HepG2 (cell line): ENCODE measurements at regions not wholly inside any gene's neighbourhood (a gene's known extent, or its start where the extent isn't known, plus 50 kb on each side); places are given as distances from the start of the nearest gene placed in this dataset.

Experiments
- ATAC-seq: fragments of 200-7000 bp; cut with Tn5 transposase; 3 replicates; pipeline ENCODE4 v1.9.1; 2020; ENCODE audit warnings: mild to moderate bottlenecking, moderate library complexity
- BruUV-seq: library from RNA; stranded (reverse); fragments of 400-500 nt; replicated peaks from 2 replicates; lab custom pipeline; 2021; lab: Mats Ljungman, UMichigan
- CTCF ChIA-PET: fragments of 300-600 bp; formaldehyde crosslinking; extraction: SDS; loops from one replicate; lab custom pipeline; 2021; ENCODE audit warnings: low total read pairs, inconsistent platforms, low intra/inter-chr PET ratio; lab: Yijun Ruan, JAX
- POLR2A ChIA-PET: fragments of 350-600 bp; sonication (Branson Sonifier 250); formaldehyde crosslinking; loops from one replicate; lab custom pipeline; 2020; ENCODE audit warnings: antibody characterized with exemption, inconsistent platforms; lab: Yijun Ruan, JAX
- DNase-seq: peaks from one replicate; pipeline ENCODE4 v3.0.0-alpha.2; 2015; ENCODE audit warnings: low spot score
- FAIRE-seq: peaks from 3 replicates; lab custom pipeline; 2011; peaks lifted over from hg19 to GRCh38; lab: Jason Lieb, UNC
- H2AFZ ChIP-seq: one replicate; pipeline ENCODE4 v1.6.1; 2011; ENCODE audit warnings: low read length, inconsistent platforms
- H3K27ac ChIP-seq: fragments of 300-600 bp; 3 replicates; pipeline ENCODE4 v1.8.0; 2011; ENCODE audit warnings: mixed run types, mild to moderate bottlenecking, mixed read lengths, low read length, inconsistent platforms; ENCODE audit not compliant: insufficient read depth; ENCODE audit errors: extremely low read length
- H3K27me3 ChIP-seq, 2 experiments: fragments of 200-600 bp in 1 of 2; 2 replicates in 1 of 2; 3 replicates in 1 of 2; pipeline versions ENCODE4 v1.6.0 to v1.8.0; 2011; ENCODE audit warnings: low read length in 2 of 2, mild to moderate bottlenecking in 2 of 2, moderate library complexity in 2 of 2, inconsistent platforms in 1 of 2; ENCODE audit not compliant: insufficient read depth in 2 of 2, control insufficient read depth in 1 of 2
- H3K36me3 ChIP-seq, 2 experiments: fragments of 200-600 bp in 1 of 2; replicated peaks in 1 of 2; 2 replicates in 1 of 2; 3 replicates in 1 of 2; pipeline versions ENCODE4 v1.5.1 to v1.8.0; 2011; ENCODE audit warnings: low read length in 2 of 2, inconsistent platforms in 1 of 2; ENCODE audit not compliant: insufficient read depth in 2 of 2, control insufficient read depth in 1 of 2
- H3K4me1 ChIP-seq: 2 replicates; pipeline ENCODE4 v1.5.1; 2012; ENCODE audit warnings: low read length, inconsistent platforms; ENCODE audit not compliant: insufficient read depth
- H3K4me2 ChIP-seq: 2 replicates; pipeline ENCODE4 v1.6.0; 2011; ENCODE audit warnings: low read depth, low read length, inconsistent platforms
- H3K4me3 ChIP-seq, 3 experiments: fragments of 200-600 bp in 1 of 3; sonication (generic), shearing (Covaris generic) in 1 of 3; replicated peaks in 1 of 3; 2 replicates each; pipeline ENCODE4 v1.5.1; 2011 to 2016; ENCODE audit warnings: low read length in 3 of 3, inconsistent platforms in 2 of 3, low read depth in 2 of 3, mild to moderate bottlenecking in 2 of 3, control low read depth in 1 of 3, mixed read lengths in 1 of 3; ENCODE audit not compliant: insufficient read depth in 1 of 3
- H3K79me2 ChIP-seq: one replicate; pipeline ENCODE4 v1.6.1; 2011; ENCODE audit warnings: low read length, inconsistent platforms; ENCODE audit not compliant: insufficient read depth
- H3K9ac ChIP-seq: 2 replicates; pipeline ENCODE4 v1.6.0; 2011; ENCODE audit warnings: mild to moderate bottlenecking, low read depth, low read length, inconsistent platforms; ENCODE audit not compliant: insufficient read depth
- H3K9me3 ChIP-seq: 2 replicates; pipeline ENCODE4 v1.5.1; 2012; ENCODE audit warnings: mild to moderate bottlenecking, low read length
- H4K20me1 ChIP-seq: 2 replicates; pipeline ENCODE4 v1.6.0; 2011; ENCODE audit warnings: inconsistent platforms, mild to moderate bottlenecking, low read length, moderate library complexity; ENCODE audit not compliant: insufficient read depth
- AFF4 ChIP-seq: sonication (generic); formaldehyde crosslinking; IDR thresholded peaks from 2 replicates; pipeline ENCODE4 v1.4.0; 2020; ENCODE audit warnings: missing genetic modification reagents
- GPN1 ChIP-seq: sonication (generic); formaldehyde crosslinking; IDR thresholded peaks from 2 replicates; pipeline ENCODE4 v1.5.1; 2020; ENCODE audit warnings: missing genetic modification reagents, borderline replicate concordance
- HDAC6 ChIP-seq: fragments of 200-600 bp; sonication (generic); IDR thresholded peaks from 2 replicates; pipeline ENCODE4 v1.7.0; 2017; ENCODE audit warnings: mild to moderate bottlenecking, antibody characterized with exemption, low read length, low read depth
- IKZF4 ChIP-seq: sonication (generic); formaldehyde crosslinking; IDR thresholded peaks from 2 replicates; pipeline ENCODE4 v1.5.1; 2020; ENCODE audit warnings: borderline replicate concordance, mild to moderate bottlenecking, low read depth, missing genetic modification reagents; ENCODE audit errors: not compliant biosample characterization
- LBX2 ChIP-seq: sonication (generic); formaldehyde crosslinking; IDR thresholded peaks from 2 replicates; pipeline ENCODE4 v1.5.0; 2020; ENCODE audit warnings: missing genetic modification reagents, mild to moderate bottlenecking, borderline replicate concordance
- RNF219 ChIP-seq: sonication (generic); formaldehyde crosslinking; IDR thresholded peaks from 2 replicates; pipeline ENCODE4 v1.5.0; 2020; ENCODE audit warnings: mild to moderate bottlenecking, missing genetic modification reagents
- SP1 ChIP-seq, 2 experiments: fragments of 450-650 bp in 1 of 2; sonication (generic) in 1 of 2; formaldehyde crosslinking in 1 of 2; IDR thresholded peaks; 2 replicates each; pipeline versions ENCODE4 v1.4.0 to v1.6.1; 2016 to 2020; ENCODE audit warnings: missing genetic modification reagents in 1 of 2
- SP2 ChIP-seq: sonication (generic); formaldehyde crosslinking; IDR thresholded peaks from 2 replicates; pipeline ENCODE4 v1.5.1; 2020; ENCODE audit warnings: mild to moderate bottlenecking, missing genetic modification reagents
- SRSF1 ChIP-seq: fragments of 200-400 bp; formaldehyde crosslinking; optimal IDR thresholded peaks from 2 replicates; pipeline ENCODE3; 2017; ENCODE audit warnings: mild to moderate bottlenecking, low read depth, low read length, moderate library complexity
- TEAD2 ChIP-seq: sonication (generic); formaldehyde crosslinking; IDR thresholded peaks from 2 replicates; pipeline ENCODE4 v1.9.0; 2021; ENCODE audit warnings: missing genetic modification reagents
- ZNF18 ChIP-seq: sonication (generic); formaldehyde crosslinking; IDR thresholded peaks from 2 replicates; pipeline ENCODE4 v1.8.0; 2022; ENCODE audit warnings: mild to moderate bottlenecking, missing genetic modification reagents; ENCODE audit not compliant: insufficient replicate concordance
- ZNF597 ChIP-seq: sonication (generic); formaldehyde crosslinking; IDR thresholded peaks from 2 replicates; pipeline ENCODE4 v1.5.0; 2020; ENCODE audit warnings: missing genetic modification reagents
- ZNF703 ChIP-seq: sonication (generic); formaldehyde crosslinking; IDR thresholded peaks from 2 replicates; pipeline ENCODE4 v1.5.1; 2020; ENCODE audit warnings: missing genetic modification reagents, mild to moderate bottlenecking, moderate library complexity, borderline replicate concordance
- in situ Hi-C: cut with HindIII; loops from 2 replicates; pipeline ENCODE4 v1.10.0; 2017; ENCODE audit warnings: low pct_unique_long_range_greater_than_20kb; ENCODE audit not compliant: extremely low pct_ligation_motif_present
- intact Hi-C: fragments of 100-400 bp; cut with micrococcal nuclease; formaldehyde crosslinking; loops from one replicate; pipeline ENCODE4 v1.10.0; 2022; ENCODE audit not compliant: unreplicated experiment

GRCh38 chr12:31849090-31849687, 110.0 kb upstream of the RESF1 start (continued):
- TF ChIP-seq ZNF597 (CRISPR knock-in tag) (no peak), RNF219 (no peak), ZNF703 (CRISPR knock-in tag) (no peak), SRSF1 (no peak)

GRCh38 chr12:31846405-31846804, 112.8 kb upstream of the RESF1 start:
- Histone ChIP-seq H3K27ac (no peak overlapping the region), H3K9me3 (peaks cover 41% of the 10 kb centered on the region), H3K36me3 (no peaks in the 10 kb centered on the region), H4K20me1 (no peaks in the 10 kb centered on the region), H3K4me1 (peaks cover 22% of the 10 kb centered on the region), H3K27me3 (no peaks in the 10 kb centered on the region), H2AFZ (no peak overlapping the region), H3K4me2 (no peak overlapping the region), H3K9ac (no peak overlapping the region), H3K79me2 (no peaks in the 10 kb centered on the region), H3K4me3 (no peak overlapping the region)
- no TSS peak for BruUV-seq
- DNase-seq (no peak), ATAC-seq (no peak), FAIRE-seq (no peak)
- in situ Hi-C loops, result no loop called here
- intact Hi-C loops, result no loop called here
- CTCF ChIA-PET, result no interaction called here
- POLR2A ChIA-PET, result no interaction called here
- TF ChIP-seq AFF4 (CRISPR knock-in tag), result no peak
- no peak for TF ChIP-seq GPN1 (CRISPR knock-in tag)
- no peak for TF ChIP-seq SP1 (IDR thresholded peaks at IDR 0.05)
- no peak for TF ChIP-seq SP1 (CRISPR knock-in tag; IDR thresholded peaks at IDR 0.05)
- TF ChIP-seq HDAC6, result no peak
- TF ChIP-seq TEAD2 (CRISPR knock-in tag), result no peak
- no peak for TF ChIP-seq LBX2 (CRISPR knock-in tag)
- TF ChIP-seq ZNF18 (CRISPR knock-in tag), result no peak
- no peak for TF ChIP-seq SP2 (CRISPR knock-in tag)
- TF ChIP-seq IKZF4 (CRISPR knock-in tag), result no peak
